ENCODE measurements at regions not wholly inside any gene's neighbourhood (a gene's known extent, or its start where the extent isn't known, plus 50 kb on each side); places are given as distances from the start of the nearest gene placed in this dataset.

- no peak overlapping the region for H3K9ac ChIP-seq (ENCODE audit: low read length)
- no peak overlapping the region for H2BK15ac ChIP-seq (replicated peaks; ENCODE audit: low read depth)
- H2BK120ac ChIP-seq (ENCODE audit: low read depth, low read length): no peak overlapping the region
- H3K79me1 ChIP-seq (ENCODE audit: low read length): no peaks in the 10 kb centered on the region
- no peak overlapping the region for H4K8ac ChIP-seq (ENCODE audit: low read depth, low read length)
- H3K4me2 ChIP-seq (ENCODE audit: low read length): no peak overlapping the region
- no peaks in the 10 kb centered on the region for H3K36me3 ChIP-seq (ENCODE audit: control insufficient read depth, insufficient read depth, low read length)
- H3K79me2 ChIP-seq (ENCODE audit: control insufficient read depth, insufficient read depth, low read length): no peaks in the 10 kb centered on the region
- H3K4me3 ChIP-seq (ENCODE audit: low read length): no peak overlapping the region
- no peak overlapping the region for H4K5ac ChIP-seq (ENCODE audit: low read length)
- H3K27me3 ChIP-seq (ENCODE audit: insufficient read depth, low read length, poor library complexity): no peaks in the 10 kb centered on the region
- no peak overlapping the region for H2AK5ac ChIP-seq (ENCODE audit: low read length)
- H3K27ac ChIP-seq (ENCODE audit: low read depth, low read length): no peak overlapping the region
- no peak for DNase-seq
- no peak overlapping the region for H3K4ac ChIP-seq (ENCODE audit: low read depth, low read length)
- no peak overlapping the region for H3K23ac ChIP-seq (ENCODE audit: low read length)
- no peak overlapping the region for H2BK5ac ChIP-seq (ENCODE audit: low read length)
- H3K18ac ChIP-seq (ENCODE audit: low read length): no peak overlapping the region
- H3K56ac ChIP-seq (ENCODE audit: low read length): no peak overlapping the region
- no CpG with 5 or more reads among the region's 5 CpGs for WGBS (ENCODE audit: extremely low coverage, insufficient coverage, low lambda C conversion rate)
- H3K4me1 ChIP-seq (ENCODE audit: control insufficient read depth, low read depth, low read length): no peaks in the 10 kb centered on the region
These were observed 224.6 kb upstream of the NTM start for GRCh38 chr11:131145791-131146190.

- no peak overlapping the region for H3K18ac ChIP-seq (ENCODE audit: low read length)
- no CpG with 5 or more reads among the region's 5 CpGs for WGBS (ENCODE audit: extremely low coverage, insufficient coverage, low lambda C conversion rate)
These were observed 223.5 kb upstream of the NTM start for GRCh38 chr11:131146827-131147490.

GRCh38 chr11:131154351-131154750, 216.1 kb upstream of the NTM start:
- H2AK5ac ChIP-seq (ENCODE audit: low read length): no peak overlapping the region
- no peak overlapping the region for H2BK120ac ChIP-seq (ENCODE audit: low read depth, low read length)
- H4K8ac ChIP-seq (ENCODE audit: low read depth, low read length): no peak overlapping the region
- no peak overlapping the region for H3K23ac ChIP-seq (ENCODE audit: low read length)
- H3K18ac ChIP-seq (ENCODE audit: low read length): no peak overlapping the region
- H3K4me1 ChIP-seq (ENCODE audit: control insufficient read depth, low read depth, low read length): peaks cover 5% of the 10 kb centered on the region
- H3K27me3 ChIP-seq (ENCODE audit: insufficient read depth, low read length, poor library complexity): no peaks in the 10 kb centered on the region
- H3K4me2 ChIP-seq (ENCODE audit: low read length): no peak overlapping the region
- H3K27ac ChIP-seq (ENCODE audit: low read depth, low read length): peak overlapping the region; percentile 6
- no peak overlapping the region for H2BK15ac ChIP-seq (replicated peaks; ENCODE audit: low read depth)
- no peak overlapping the region for H2BK5ac ChIP-seq (ENCODE audit: low read length)
- peak; percentile 86 for DNase-seq
- H3K4ac ChIP-seq (ENCODE audit: low read depth, low read length): no peak overlapping the region
- no peak overlapping the region for H3K9ac ChIP-seq (ENCODE audit: low read length)
- no CpG with 5 or more reads among the region's 7 CpGs for WGBS (ENCODE audit: extremely low coverage, insufficient coverage, low lambda C conversion rate)
- H3K4me3 ChIP-seq (ENCODE audit: low read length): no peak overlapping the region
- no peaks in the 10 kb centered on the region for H3K79me1 ChIP-seq (ENCODE audit: low read length)
- no peaks in the 10 kb centered on the region for H3K36me3 ChIP-seq (ENCODE audit: control insufficient read depth, insufficient read depth, low read length)
- no peak overlapping the region for H3K56ac ChIP-seq (ENCODE audit: low read length)
- no peak overlapping the region for H4K5ac ChIP-seq (ENCODE audit: low read length)
- no peaks in the 10 kb centered on the region for H3K79me2 ChIP-seq (ENCODE audit: control insufficient read depth, insufficient read depth, low read length)

More at GRCh38 chr11:131146827-131147490, 223.5 kb upstream of the NTM start:
- H4K5ac ChIP-seq (ENCODE audit: low read length): no peak overlapping the region
- H3K27ac ChIP-seq (ENCODE audit: low read depth, low read length): no peak overlapping the region
- no peak overlapping the region for H2BK120ac ChIP-seq (ENCODE audit: low read depth, low read length)
- no peak overlapping the region for H3K9ac ChIP-seq (ENCODE audit: low read length)
- no peak overlapping the region for H3K56ac ChIP-seq (ENCODE audit: low read length)
- H3K79me2 ChIP-seq (ENCODE audit: control insufficient read depth, insufficient read depth, low read length): no peaks in the 10 kb centered on the region
- no peak overlapping the region for H3K4ac ChIP-seq (ENCODE audit: low read depth, low read length)
- H4K8ac ChIP-seq (ENCODE audit: low read depth, low read length): no peak overlapping the region
- no peak for DNase-seq
- no peaks in the 10 kb centered on the region for H3K27me3 ChIP-seq (ENCODE audit: insufficient read depth, low read length, poor library complexity)
- H2BK15ac ChIP-seq (replicated peaks; ENCODE audit: low read depth): no peak overlapping the region
- no peak overlapping the region for H3K23ac ChIP-seq (ENCODE audit: low read length)
- H3K4me1 ChIP-seq (ENCODE audit: control insufficient read depth, low read depth, low read length): no peaks in the 10 kb centered on the region
- H3K36me3 ChIP-seq (ENCODE audit: control insufficient read depth, insufficient read depth, low read length): no peaks in the 10 kb centered on the region
- no peak overlapping the region for H2AK5ac ChIP-seq (ENCODE audit: low read length)
- no peak overlapping the region for H3K4me3 ChIP-seq (ENCODE audit: low read length)
- H3K79me1 ChIP-seq (ENCODE audit: low read length): no peaks in the 10 kb centered on the region
- H2BK5ac ChIP-seq (ENCODE audit: low read length): no peak overlapping the region
- no peak overlapping the region for H3K4me2 ChIP-seq (ENCODE audit: low read length)

GRCh38 chr11:131157678-131158077, 212.7 kb upstream of the NTM start:
- Histone ChIP-seq H3K79me1 (ENCODE audit: low read length) (no peaks in the 10 kb centered on the region), H4K5ac (ENCODE audit: low read length) (no peak overlapping the region), H2BK5ac (ENCODE audit: low read length) (no peak overlapping the region), H3K27ac (ENCODE audit: low read depth, low read length) (no peak overlapping the region), H3K18ac (ENCODE audit: low read length) (no peak overlapping the region), H3K56ac (ENCODE audit: low read length) (no peak overlapping the region), H3K79me2 (ENCODE audit: control insufficient read depth, insufficient read depth, low read length) (no peaks in the 10 kb centered on the region), H2BK15ac (replicated peaks; ENCODE audit: low read depth) (no peak overlapping the region), H3K4me1 (ENCODE audit: control insufficient read depth, low read depth, low read length) (peaks cover 5% of the 10 kb centered on the region), H4K8ac (ENCODE audit: low read depth, low read length) (no peak overlapping the region), H3K9ac (ENCODE audit: low read length) (no peak overlapping the region), H3K4ac (ENCODE audit: low read depth, low read length) (no peak overlapping the region), H3K27me3 (ENCODE audit: insufficient read depth, low read length, poor library complexity) (no peaks in the 10 kb centered on the region), H3K4me3 (ENCODE audit: low read length) (no peak overlapping the region), H3K36me3 (ENCODE audit: control insufficient read depth, insufficient read depth, low read length) (no peaks in the 10 kb centered on the region), H2AK5ac (ENCODE audit: low read length) (no peak overlapping the region), H3K4me2 (ENCODE audit: low read length) (no peak overlapping the region), H2BK120ac (ENCODE audit: low read depth, low read length) (no peak overlapping the region), H3K23ac (ENCODE audit: low read length) (no peak overlapping the region)
- no CpG with 5 or more reads among the region's 2 CpGs for WGBS (ENCODE audit: extremely low coverage, insufficient coverage, low lambda C conversion rate)
- DNase-seq: no peak

GRCh38 chr11:131160846-131161245, 209.6 kb upstream of the NTM start:
- H3K18ac ChIP-seq (ENCODE audit: low read length): no peak overlapping the region
- H3K9ac ChIP-seq (ENCODE audit: low read length): no peak overlapping the region
- no peak overlapping the region for H3K4ac ChIP-seq (ENCODE audit: low read depth, low read length)
- H2BK15ac ChIP-seq (replicated peaks; ENCODE audit: low read depth): no peak overlapping the region
- H2AK5ac ChIP-seq (ENCODE audit: low read length): no peak overlapping the region
- H2BK5ac ChIP-seq (ENCODE audit: low read length): no peak overlapping the region
- H2BK120ac ChIP-seq (ENCODE audit: low read depth, low read length): no peak overlapping the region
- no peaks in the 10 kb centered on the region for H3K79me2 ChIP-seq (ENCODE audit: control insufficient read depth, insufficient read depth, low read length)
- no peaks in the 10 kb centered on the region for H3K4me1 ChIP-seq (ENCODE audit: control insufficient read depth, low read depth, low read length)
- no peak overlapping the region for H4K5ac ChIP-seq (ENCODE audit: low read length)
- no peaks in the 10 kb centered on the region for H3K79me1 ChIP-seq (ENCODE audit: low read length)
- WGBS (ENCODE audit: extremely low coverage, insufficient coverage, low lambda C conversion rate): no CpG with 5 or more reads among the region's 7 CpGs
- no peak for DNase-seq
- no peak overlapping the region for H3K4me3 ChIP-seq (ENCODE audit: low read length)
- no peak overlapping the region for H4K8ac ChIP-seq (ENCODE audit: low read depth, low read length)
- no peak overlapping the region for H3K4me2 ChIP-seq (ENCODE audit: low read length)
- H3K36me3 ChIP-seq (ENCODE audit: control insufficient read depth, insufficient read depth, low read length): no peaks in the 10 kb centered on the region
- H3K23ac ChIP-seq (ENCODE audit: low read length): no peak overlapping the region
- H3K27ac ChIP-seq (ENCODE audit: low read depth, low read length): no peak overlapping the region
- no peak overlapping the region for H3K56ac ChIP-seq (ENCODE audit: low read length)
- no peaks in the 10 kb centered on the region for H3K27me3 ChIP-seq (ENCODE audit: insufficient read depth, low read length, poor library complexity)

GRCh38 chr11:131163613-131164012, 206.8 kb upstream of the NTM start:
- DNase-seq: no peak

More at GRCh38 chr11:131163613-131164012, 206.8 kb upstream of the NTM start:
- Histone ChIP-seq H3K4ac (ENCODE audit: low read depth, low read length) (no peak overlapping the region), H3K36me3 (ENCODE audit: control insufficient read depth, insufficient read depth, low read length) (no peaks in the 10 kb centered on the region), H2BK15ac (replicated peaks; ENCODE audit: low read depth) (no peak overlapping the region), H2BK120ac (ENCODE audit: low read depth, low read length) (no peak overlapping the region), H3K23ac (ENCODE audit: low read length) (no peak overlapping the region), H3K9ac (ENCODE audit: low read length) (no peak overlapping the region), H3K79me1 (ENCODE audit: low read length) (no peaks in the 10 kb centered on the region), H2AK5ac (ENCODE audit: low read length) (no peak overlapping the region), H3K27ac (ENCODE audit: low read depth, low read length) (no peak overlapping the region), H2BK5ac (ENCODE audit: low read length) (no peak overlapping the region), H3K4me2 (ENCODE audit: low read length) (no peak overlapping the region), H3K18ac (ENCODE audit: low read length) (no peak overlapping the region), H3K56ac (ENCODE audit: low read length) (no peak overlapping the region), H3K27me3 (ENCODE audit: insufficient read depth, low read length, poor library complexity) (no peaks in the 10 kb centered on the region), H4K8ac (ENCODE audit: low read depth, low read length) (no peak overlapping the region), H4K5ac (ENCODE audit: low read length) (no peak overlapping the region), H3K4me3 (ENCODE audit: low read length) (no peak overlapping the region), H3K4me1 (ENCODE audit: control insufficient read depth, low read depth, low read length) (no peaks in the 10 kb centered on the region), H3K79me2 (ENCODE audit: control insufficient read depth, insufficient read depth, low read length) (no peaks in the 10 kb centered on the region)
- no CpG with 5 or more reads among the region's 8 CpGs for WGBS (ENCODE audit: extremely low coverage, insufficient coverage, low lambda C conversion rate)

Measured in mesendoderm (in vitro differentiated cells).